Fibroblast of mammary gland (primary cell): ENCODE measurements at regions not wholly inside any gene's neighbourhood (a gene's known extent, or its start where the extent isn't known, plus 50 kb on each side); places are given as distances from the start of the nearest gene placed in this dataset.

Source experiments
- DNase-seq: peaks from one replicate; pipeline ENCODE4 v3.0.0-alpha.2; 2010; ENCODE audit warnings: low read depth
- H3K4me3 ChIP-seq: 2 replicates; pipeline ENCODE4 v1.5.1; 2011; ENCODE audit warnings: low read depth, mild to moderate bottlenecking, low read length, moderate library complexity; ENCODE audit not compliant: control insufficient read depth
- CTCF ChIP-seq: conservative IDR thresholded peaks from 2 replicates; pipeline ENCODE4 v1.5.1; 2011; ENCODE audit warnings: low read depth, low read length, inconsistent platforms; ENCODE audit not compliant: control insufficient read depth, insufficient read depth

- no peak for DNase-seq
Measured at GRCh38 chr6:121959501-121959900, 440.0 kb upstream of the HSF2 start.

GRCh38 chr6:121961619-121962125 is 437.8 kb upstream of the HSF2 start:
- H3K4me3 ChIP-seq = no peak overlapping the region
- no peak for DNase-seq
- TF ChIP-seq CTCF = no peak

More at GRCh38 chr6:121959501-121959900, 440.0 kb upstream of the HSF2 start:
- no peak overlapping the region for H3K4me3 ChIP-seq
- TF ChIP-seq CTCF = no peak

- no peak for TF ChIP-seq CTCF
- H3K4me3 ChIP-seq = no peak overlapping the region
- DNase-seq = no peak
Measured at GRCh38 chr6:121963826-121964225, 435.6 kb upstream of the HSF2 start.

- no peak for TF ChIP-seq CTCF
- DNase-seq = peak; percentile 21
- no peak overlapping the region for H3K4me3 ChIP-seq
Measured at GRCh38 chr6:121965739-121966138, 433.7 kb upstream of the HSF2 start.

GRCh38 chr6:121967631-121968030 is 431.8 kb upstream of the HSF2 start:
- no peak for DNase-seq
- TF ChIP-seq CTCF = no peak

GRCh38 chr6:121971931-121972335 is 427.5 kb upstream of the HSF2 start:
- DNase-seq = no peak
- H3K4me3 ChIP-seq = no peak overlapping the region
- no peak for TF ChIP-seq CTCF

More at GRCh38 chr6:121967631-121968030, 431.8 kb upstream of the HSF2 start:
- H3K4me3 ChIP-seq = no peak overlapping the region

GRCh38 chr6:121984956-121985355 is 414.5 kb upstream of the HSF2 start:
- no peak for DNase-seq
- no peak overlapping the region for H3K4me3 ChIP-seq
- no peak for TF ChIP-seq CTCF
